ENCODE measurements at regions not wholly inside any gene's neighbourhood (a gene's known extent, or its start where the extent isn't known, plus 50 kb on each side); places are given as distances from the start of the nearest gene placed in this dataset.
"Not testable (repeated sequence)": the region's sequence is repeated elsewhere in the genome, so short reads cannot be mapped to it uniquely, and the experiment has no call there.

DNA sequence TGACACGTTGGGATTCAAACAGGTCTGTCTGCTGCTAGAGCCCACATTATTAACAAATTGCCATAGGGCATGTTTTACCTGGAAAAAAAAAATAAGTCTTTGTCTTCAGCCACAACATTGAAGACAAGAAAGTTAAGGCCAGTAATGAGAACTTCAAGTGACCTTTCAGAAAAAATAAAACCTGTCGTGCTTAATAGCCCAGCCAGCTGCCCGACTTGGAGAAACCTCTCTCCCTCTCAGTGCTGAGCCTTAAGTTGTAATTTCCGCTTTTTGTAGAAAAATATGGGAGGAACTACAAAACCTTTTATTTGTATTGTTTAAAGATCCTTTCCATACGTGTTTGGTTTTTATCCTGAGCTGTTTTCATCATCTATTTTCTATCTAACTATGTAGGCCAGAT lies 454.3 kb upstream of the SLITRK6 start:
- DNase-seq (ENCODE audit: low read depth) = not testable (repeated sequence)

GRCh38 chr13:86255820-86256219 lies 456.6 kb upstream of the SLITRK6 start:
- not testable (repeated sequence) for DNase-seq (ENCODE audit: low read depth)

- no peak for DNase-seq (ENCODE audit: low read depth)
Measured at GRCh38 chr13:86269511-86269910, 470.3 kb upstream of the SLITRK6 start.

- DNase-seq (ENCODE audit: low read depth) = no peak
Measured at GRCh38 chr13:86282442-86282841, 483.2 kb upstream of the SLITRK6 start.

DNA sequence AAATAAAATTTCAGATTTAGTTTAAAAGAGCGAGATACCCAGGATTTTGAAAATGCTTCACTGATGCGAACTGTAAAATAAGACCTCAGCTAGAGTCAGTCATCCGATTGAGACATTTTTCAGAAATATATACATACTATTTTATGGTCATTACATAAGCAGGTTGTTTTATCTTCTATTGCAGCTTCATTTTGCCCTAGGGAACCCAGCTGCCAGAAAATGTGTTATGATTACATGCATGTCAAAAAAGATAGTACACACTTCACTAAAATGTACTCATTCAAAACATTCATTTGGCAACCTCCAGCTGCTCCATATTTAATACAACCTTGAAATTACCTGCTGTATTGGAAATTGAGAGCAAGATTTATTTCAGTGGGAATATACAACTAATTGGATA lies 483.8 kb upstream of the SLITRK6 start:
- no peak for DNase-seq (ENCODE audit: low read depth)

GRCh38 chr13:86298725-86299124 lies 499.5 kb upstream of the SLITRK6 start:
- no peak for DNase-seq (ENCODE audit: low read depth)

- DNase-seq (ENCODE audit: low read depth) = no peak
Measured at GRCh38 chr13:86299128-86299527, 499.9 kb upstream of the SLITRK6 start.

DNA sequence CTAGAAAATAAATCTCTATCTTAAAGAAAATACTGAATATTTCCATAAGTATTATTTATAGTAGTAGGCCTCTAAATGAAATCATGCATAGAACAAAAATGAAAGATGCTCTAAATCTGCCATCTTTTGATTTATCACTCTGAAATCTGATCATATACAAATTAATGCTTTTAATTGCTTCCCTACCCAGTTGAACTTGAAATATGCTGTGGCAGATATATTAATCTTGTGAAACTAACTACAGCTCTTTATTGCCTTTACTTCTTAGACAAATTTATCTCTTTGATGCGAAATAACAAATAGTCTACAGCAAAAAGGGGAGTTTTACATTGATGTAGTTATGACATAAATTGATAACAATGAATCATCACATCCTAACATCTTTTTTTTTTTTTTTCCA lies 510.7 kb upstream of the SLITRK6 start:
- no peak for DNase-seq (ENCODE audit: low read depth)

- DNase-seq (ENCODE audit: low read depth) = no peak
Measured at GRCh38 chr13:86313421-86313820, 514.2 kb upstream of the SLITRK6 start.

DNA sequence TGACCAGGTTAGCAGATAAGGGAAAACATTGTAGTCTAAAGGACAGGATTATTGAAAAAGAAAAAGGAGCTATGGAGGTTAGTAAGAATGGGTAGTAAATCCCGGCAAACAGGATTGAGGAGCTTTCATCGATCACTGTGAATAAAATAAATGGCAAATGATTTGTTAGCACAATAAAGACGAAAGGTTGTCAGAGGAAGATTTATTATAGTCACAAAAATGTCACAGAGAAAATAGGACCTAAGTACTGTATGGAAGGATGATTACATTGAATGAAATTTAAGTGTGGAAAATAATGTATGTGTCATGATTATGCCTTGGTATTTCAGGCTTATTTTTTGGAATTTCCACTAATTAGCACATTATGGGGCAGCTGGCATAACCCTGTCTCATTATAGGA lies 519.2 kb upstream of the SLITRK6 start:
- no peak for DNase-seq (ENCODE audit: low read depth)

DNA sequence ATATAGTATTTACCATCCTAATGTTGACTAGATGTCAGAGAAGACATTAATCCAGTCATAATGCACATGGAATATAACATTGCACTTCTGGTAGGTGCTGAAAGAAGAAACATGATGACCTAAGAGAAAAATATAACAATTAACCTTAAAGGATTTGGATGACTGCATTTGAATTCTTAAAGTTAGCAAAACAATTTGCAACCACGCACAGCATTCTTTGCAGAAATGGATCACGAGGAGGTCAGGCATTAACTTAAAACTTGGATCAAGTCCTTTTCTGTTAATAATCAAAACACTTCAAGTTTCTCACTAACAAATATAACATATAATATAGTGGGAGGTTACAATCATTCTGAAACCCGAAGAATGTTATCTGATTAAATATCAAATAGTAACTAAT lies 525.0 kb upstream of the SLITRK6 start:
- DNase-seq (ENCODE audit: low read depth) = no peak

- DNase-seq (ENCODE audit: low read depth) = no peak
Measured at GRCh38 chr13:86355301-86355700, 556.1 kb upstream of the SLITRK6 start.

- DNase-seq (ENCODE audit: low read depth) = no peak
Measured at GRCh38 chr13:86357106-86357505, 557.9 kb upstream of the SLITRK6 start.

DNA sequence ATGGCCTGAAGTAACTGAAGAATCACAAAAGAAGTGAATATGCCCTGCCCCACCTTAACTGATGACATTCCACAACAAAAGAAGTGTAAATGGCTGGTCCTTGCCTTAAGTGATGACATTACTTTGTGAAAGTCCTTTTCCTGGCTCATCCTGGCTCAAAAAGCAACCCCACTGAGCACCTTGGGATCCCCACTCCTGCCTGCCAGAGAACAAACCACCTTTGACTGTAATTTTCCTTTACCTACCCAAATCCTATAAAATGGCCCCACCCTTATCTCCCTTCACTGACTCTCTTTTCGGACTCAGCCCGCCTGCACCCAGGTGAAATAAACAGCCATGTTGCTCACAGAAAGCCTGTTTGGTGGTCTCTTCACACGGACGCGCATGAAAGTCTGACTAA lies 564.5 kb upstream of the SLITRK6 start:
- DNase-seq (ENCODE audit: low read depth) = not testable (repeated sequence)

DNA sequence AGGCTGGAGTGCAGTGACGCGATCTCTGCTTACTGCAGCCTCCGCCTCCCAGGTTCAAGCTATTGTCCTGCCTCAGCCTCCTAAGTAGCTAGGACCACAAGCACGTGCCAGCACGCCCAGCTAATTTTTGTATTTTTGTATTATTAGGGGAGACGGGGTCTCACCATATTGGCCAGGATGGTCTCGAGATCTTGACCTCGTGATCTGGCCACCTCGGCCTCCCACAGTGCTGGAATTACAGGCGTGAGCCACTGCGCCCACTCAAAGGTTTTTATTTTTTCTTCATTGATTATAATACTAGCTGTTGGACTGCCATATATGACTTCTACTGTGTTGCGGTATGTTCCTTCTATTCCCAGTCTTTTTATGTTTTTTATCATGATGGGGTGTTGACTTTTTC lies 569.7 kb upstream of the SLITRK6 start:
- DNase-seq (ENCODE audit: low read depth) = no peak

DNA sequence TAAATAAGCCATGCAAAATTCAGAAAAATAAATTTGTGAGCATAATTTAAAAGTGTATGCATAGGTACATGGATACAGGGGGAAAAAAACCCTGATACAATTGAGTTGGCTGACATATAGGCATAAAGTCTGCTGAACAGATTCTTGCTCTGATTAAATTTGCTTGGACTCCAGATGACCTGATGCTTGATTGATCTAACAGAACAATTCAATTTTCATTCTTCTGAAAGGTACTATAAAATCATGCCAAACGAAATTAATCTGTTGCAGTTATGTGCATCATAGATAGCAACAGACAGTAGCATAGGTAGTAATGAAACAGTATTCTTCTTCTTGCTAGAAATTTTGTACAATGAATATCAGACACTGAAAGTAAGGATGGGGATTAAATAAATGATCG lies 578.2 kb upstream of the SLITRK6 start:
- DNase-seq (ENCODE audit: low read depth) = no peak

DNA sequence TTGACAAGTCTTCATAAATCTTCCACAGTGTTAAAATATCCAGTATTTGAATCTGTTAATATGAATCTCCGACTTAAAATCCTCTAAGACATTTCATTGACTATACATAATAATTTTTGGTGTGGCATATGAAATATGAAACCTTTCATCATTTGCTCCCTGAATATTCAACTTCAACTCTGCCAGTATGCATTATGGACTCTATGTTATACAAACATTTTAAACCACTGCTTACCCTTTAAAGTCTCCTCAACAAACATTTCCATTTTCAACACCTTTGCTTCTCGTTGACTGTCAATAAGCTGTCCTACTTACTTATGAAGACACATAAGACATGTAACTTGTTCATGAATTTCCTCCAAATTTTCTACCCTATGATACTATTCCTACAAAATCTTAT lies 579.4 kb upstream of the SLITRK6 start:
- no peak for DNase-seq (ENCODE audit: low read depth)

GRCh38 chr13:86383151-86383550 lies 583.9 kb upstream of the SLITRK6 start:
- DNase-seq (ENCODE audit: low read depth) = no peak

- no peak for DNase-seq (ENCODE audit: low read depth)
Measured at GRCh38 chr13:86383561-86383960, 584.3 kb upstream of the SLITRK6 start.

DNA sequence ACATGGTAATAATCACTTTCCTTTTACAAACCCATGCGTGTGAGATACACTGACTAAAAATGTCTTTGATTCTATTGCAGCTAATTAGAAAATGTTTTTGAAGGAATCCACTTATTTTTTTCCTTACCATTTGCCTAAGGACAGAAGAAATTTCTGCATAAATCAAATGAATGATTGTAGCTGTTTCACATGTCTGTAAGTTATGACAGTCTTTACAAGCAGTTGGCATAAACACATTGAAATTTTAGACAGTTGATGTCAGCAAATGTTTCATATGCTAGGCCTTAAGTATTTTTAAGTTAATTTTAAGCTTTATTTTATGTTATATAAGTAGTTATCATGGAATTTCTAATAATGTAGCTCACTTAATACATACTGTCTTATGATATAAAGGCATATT lies 598.4 kb upstream of the SLITRK6 start:
- DNase-seq (ENCODE audit: low read depth) = no peak

DNA sequence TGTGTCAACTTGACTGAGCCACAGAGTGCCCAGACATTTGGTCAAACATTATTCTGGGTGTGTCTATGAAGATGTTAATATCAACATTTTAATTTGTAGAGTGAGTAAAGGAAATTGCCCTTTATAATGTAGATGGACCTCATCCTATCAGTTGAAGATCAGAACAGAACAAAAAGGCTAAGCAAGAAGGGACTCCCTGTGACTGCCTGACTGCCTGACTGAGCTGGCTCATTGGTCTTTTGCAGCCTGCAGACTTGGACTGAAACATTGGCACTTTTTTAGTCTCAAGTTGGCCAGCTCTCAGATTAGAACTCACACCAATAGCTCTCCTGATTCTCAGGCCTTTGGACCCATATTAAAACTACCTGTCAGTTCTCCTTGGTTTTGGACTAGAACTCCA lies 600.4 kb upstream of the SLITRK6 start:
- DNase-seq (ENCODE audit: low read depth) = no peak

- no peak for DNase-seq (ENCODE audit: low read depth)
Measured at GRCh38 chr13:86402500-86402899, 603.3 kb upstream of the SLITRK6 start.

- no peak for DNase-seq (ENCODE audit: low read depth)
Measured at GRCh38 chr13:86403181-86403580, 604.0 kb upstream of the SLITRK6 start.

- no peak for DNase-seq (ENCODE audit: low read depth)
Measured at GRCh38 chr13:86409466-86410241, 610.4 kb upstream of the SLITRK6 start.

Measured in HS-5 (cell line).